HEK293T (cell line): ENCODE measurements at regions not wholly inside any gene's neighbourhood (a gene's known extent, or its start where the extent isn't known, plus 50 kb on each side); places are given as distances from the start of the nearest gene placed in this dataset.

Source experiments
- CTCF ChIA-PET: fragments of 350-600 bp; formaldehyde crosslinking; extraction: SDS; loops from one replicate; lab custom pipeline; 2021; ENCODE audit warnings: antibody characterized with exemption, inconsistent platforms; lab: Yijun Ruan, JAX
- POLR2A ChIA-PET: fragments of 350-600 bp; formaldehyde crosslinking; extraction: SDS; loops from one replicate; lab custom pipeline; 2020; ENCODE audit warnings: antibody characterized with exemption, inconsistent platforms; lab: Yijun Ruan, JAX
- DNase-seq: peaks from one replicate; pipeline ENCODE4 v3.0.0; 2012; ENCODE audit warnings: mixed read lengths; ENCODE audit errors: extremely low spot score
- ARNT ChIP-seq: fragments of 450-650 bp; IDR thresholded peaks from 2 replicates; pipeline ENCODE4 v1.6.1; 2017; ENCODE audit warnings: mild to moderate bottlenecking
- BHLHE40 ChIP-seq: fragments of 450-650 bp; IDR thresholded peaks from 2 replicates; pipeline ENCODE4 v1.6.1; 2016; ENCODE audit warnings: mild to moderate bottlenecking, moderate library complexity, borderline replicate concordance
- CTBP1 ChIP-seq: fragments of 450-650 bp; IDR thresholded peaks from 2 replicates; pipeline ENCODE4 v1.6.1; 2016; ENCODE audit warnings: borderline replicate concordance
- ELF4 ChIP-seq: fragments of 450-650 bp; IDR thresholded peaks from 2 replicates; pipeline ENCODE4 v1.6.1; 2017; ENCODE audit warnings: antibody characterized with exemption
- FOXA1 ChIP-seq: fragments of 450-650 bp; IDR thresholded peaks from 2 replicates; pipeline ENCODE4 v1.6.1; 2016; ENCODE audit warnings: mild to moderate bottlenecking
- FOXK2 ChIP-seq: fragments of 450-650 bp; IDR thresholded peaks from 2 replicates; pipeline ENCODE4 v1.6.1; 2016; ENCODE audit warnings: mild to moderate bottlenecking
- FOXM1 ChIP-seq: fragments of 450-650 bp; IDR thresholded peaks from 2 replicates; pipeline ENCODE4 v1.6.1; 2017; ENCODE audit warnings: mild to moderate bottlenecking, borderline replicate concordance
- HDGF ChIP-seq: fragments of 450-650 bp; IDR thresholded peaks from 2 replicates; pipeline ENCODE4 v1.6.1; 2017; ENCODE audit warnings: antibody characterized with exemption, borderline replicate concordance
- L3MBTL2 ChIP-seq: fragments of 450-650 bp; conservative IDR thresholded peaks from 2 replicates; pipeline ENCODE4 v1.6.1; 2016; ENCODE audit warnings: mild to moderate bottlenecking
- LEF1 ChIP-seq: fragments of 450-650 bp; IDR thresholded peaks from 2 replicates; pipeline ENCODE4 v1.6.1; 2017; ENCODE audit warnings: mild to moderate bottlenecking, borderline replicate concordance
- NFRKB ChIP-seq: fragments of 450-650 bp; IDR thresholded peaks from 2 replicates; pipeline ENCODE4 v1.6.1; 2016; ENCODE audit warnings: mild to moderate bottlenecking, moderate library complexity
- SP1 ChIP-seq: fragments of 450-650 bp; IDR thresholded peaks from 2 replicates; pipeline ENCODE4 v1.6.1; 2017
- SUZ12 ChIP-seq: fragments of 450-650 bp; IDR thresholded peaks from 2 replicates; pipeline ENCODE4 v1.6.1; 2016; ENCODE audit warnings: mild to moderate bottlenecking
- TARDBP ChIP-seq: fragments of 450-650 bp; IDR thresholded peaks from 2 replicates; pipeline ENCODE4 v1.6.1; 2016
- ZNF384 ChIP-seq: fragments of 450-650 bp; IDR thresholded peaks from 2 replicates; pipeline ENCODE4 v1.6.1; 2016
- TF ChIP-seq, protein P1 (sequence below): fragments of 450-650 bp; IDR thresholded peaks from 2 replicates; pipeline ENCODE4 v1.6.1; 2016

DNA sequence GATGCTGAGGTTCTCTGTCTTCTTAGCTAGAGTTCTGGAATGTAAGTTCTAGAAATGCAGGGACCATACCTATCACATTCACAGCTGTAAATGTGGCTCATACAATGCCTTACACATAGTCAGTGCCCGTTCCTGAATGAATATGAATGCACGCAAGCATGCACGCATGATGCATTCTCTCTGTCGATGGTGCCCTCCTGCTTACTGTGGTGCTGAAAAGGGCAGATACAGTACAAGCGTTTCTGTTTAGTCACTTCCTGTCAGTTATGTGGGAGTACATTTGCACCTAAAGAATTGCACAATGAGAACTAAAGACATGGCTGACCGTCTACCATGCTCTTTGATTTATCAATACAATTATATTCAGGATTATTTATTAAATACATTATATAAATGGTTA lies 152.2 kb upstream of the SOX4 start:
- TF ChIP-seq SP1, result no peak
- no peak for TF ChIP-seq CTBP1
- no peak for TF ChIP-seq ZNF384
- no peak for TF ChIP-seq FOXK2
- no peak for TF ChIP-seq ARNT
- TF ChIP-seq, protein P1, sequence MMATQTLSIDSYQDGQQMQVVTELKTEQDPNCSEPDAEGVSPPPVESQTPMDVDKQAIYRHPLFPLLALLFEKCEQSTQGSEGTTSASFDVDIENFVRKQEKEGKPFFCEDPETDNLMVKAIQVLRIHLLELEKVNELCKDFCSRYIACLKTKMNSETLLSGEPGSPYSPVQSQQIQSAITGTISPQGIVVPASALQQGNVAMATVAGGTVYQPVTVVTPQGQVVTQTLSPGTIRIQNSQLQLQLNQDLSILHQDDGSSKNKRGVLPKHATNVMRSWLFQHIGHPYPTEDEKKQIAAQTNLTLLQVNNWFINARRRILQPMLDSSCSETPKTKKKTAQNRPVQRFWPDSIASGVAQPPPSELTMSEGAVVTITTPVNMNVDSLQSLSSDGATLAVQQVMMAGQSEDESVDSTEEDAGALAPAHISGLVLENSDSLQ, result no peak
- TF ChIP-seq TARDBP, result no peak
- no peak for TF ChIP-seq LEF1
- no peak for TF ChIP-seq ELF4
- no peak for TF ChIP-seq FOXM1
- no peak for TF ChIP-seq L3MBTL2
- no peak for TF ChIP-seq SUZ12
- TF ChIP-seq NFRKB, result no peak
- no peak for TF ChIP-seq FOXA1
- TF ChIP-seq BHLHE40, result no peak
- TF ChIP-seq HDGF, result no peak
- POLR2A ChIA-PET, result no interaction called here
- CTCF ChIA-PET, result no interaction called here
- no peak for DNase-seq

DNA sequence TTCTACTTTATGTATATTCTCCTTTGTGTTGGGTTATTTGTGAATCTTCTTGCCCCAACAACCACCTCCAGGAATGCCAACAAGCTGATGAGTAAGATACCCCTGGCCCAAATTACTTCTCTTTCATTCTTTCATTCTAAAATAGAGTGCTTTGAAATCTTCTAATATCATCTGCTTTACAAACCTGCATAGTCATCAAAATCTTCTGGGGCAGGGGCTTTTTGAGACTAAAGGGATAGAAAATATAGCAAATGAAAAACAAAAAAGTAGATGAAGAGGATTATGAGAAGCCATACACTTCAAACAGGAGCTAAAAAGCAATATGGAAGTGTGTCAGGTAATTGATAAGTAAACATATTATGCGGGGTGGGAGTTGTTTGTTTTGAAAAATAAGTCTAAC lies 150.7 kb upstream of the SOX4 start:
- no peak for DNase-seq
- ChIA-PET CTCF (no interaction called here), POLR2A (no interaction called here)
- no peak for TF ChIP-seq FOXK2
- no peak for TF ChIP-seq ARNT
- TF ChIP-seq ELF4, result no peak
- no peak for TF ChIP-seq TARDBP
- TF ChIP-seq SUZ12, result no peak
- TF ChIP-seq ZNF384, result no peak
- no peak for TF ChIP-seq FOXM1
- TF ChIP-seq, protein P1, result no peak
- no peak for TF ChIP-seq SP1

DNA sequence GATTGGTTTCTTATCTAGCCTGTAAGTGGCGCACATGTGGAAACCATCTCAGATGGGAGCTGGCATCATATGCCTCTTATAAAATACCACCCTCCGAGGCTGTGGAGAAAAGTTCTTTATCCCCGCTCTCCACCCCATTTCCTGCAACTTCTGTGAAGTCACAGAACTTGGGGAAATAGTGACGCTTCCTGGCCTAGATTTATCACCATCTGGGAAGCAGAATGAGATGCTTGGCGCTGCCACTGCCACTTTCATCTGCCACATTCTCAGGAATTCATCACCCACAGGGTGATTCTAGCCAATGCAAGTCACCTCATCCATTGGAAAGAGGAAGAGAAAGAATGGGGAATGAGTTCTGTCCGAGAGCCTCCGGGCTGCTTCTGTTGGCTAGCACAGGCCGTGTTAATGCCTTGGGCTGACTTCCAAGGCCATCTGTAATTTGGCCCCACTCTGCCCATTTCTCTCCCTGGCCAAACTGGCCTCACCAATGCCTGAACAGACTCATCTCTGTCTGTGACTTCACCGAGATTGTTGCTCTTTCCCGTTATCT lies 148.8 kb upstream of the SOX4 start:
- ChIA-PET CTCF (no interaction called here), POLR2A (no interaction called here)
- TF ChIP-seq ELF4 (no peak), SP1 (no peak), FOXA1 (no peak), CTBP1 (no peak), SUZ12 (no peak), ARNT (no peak), BHLHE40 (no peak)
- TF ChIP-seq, protein P1, result no peak
- DNase-seq, result no peak

DNA sequence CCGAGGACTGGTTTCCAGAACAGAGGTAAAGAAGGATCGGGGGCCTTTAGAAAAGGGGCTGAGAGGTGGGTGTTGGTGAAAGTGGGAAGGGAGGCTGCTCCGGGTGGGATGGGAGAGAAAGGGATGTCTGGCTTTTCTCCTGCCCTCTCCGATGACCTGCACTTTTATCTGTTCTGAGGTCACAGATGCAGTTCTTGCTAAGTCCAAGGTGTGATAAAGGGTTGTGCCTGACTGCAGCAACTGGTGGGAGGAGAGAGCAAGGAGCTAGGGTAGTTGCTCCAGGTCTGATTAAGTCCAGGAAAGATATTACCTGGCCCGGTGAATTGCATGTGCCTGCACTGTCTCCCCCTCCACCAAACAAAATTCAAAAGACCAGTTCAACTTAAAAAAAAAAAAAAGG lies 145.6 kb upstream of the SOX4 start:
- no peak for TF ChIP-seq ZNF384
- CTCF ChIA-PET, result no interaction called here
- DNase-seq, result no peak
- POLR2A ChIA-PET, result no interaction called here

DNA sequence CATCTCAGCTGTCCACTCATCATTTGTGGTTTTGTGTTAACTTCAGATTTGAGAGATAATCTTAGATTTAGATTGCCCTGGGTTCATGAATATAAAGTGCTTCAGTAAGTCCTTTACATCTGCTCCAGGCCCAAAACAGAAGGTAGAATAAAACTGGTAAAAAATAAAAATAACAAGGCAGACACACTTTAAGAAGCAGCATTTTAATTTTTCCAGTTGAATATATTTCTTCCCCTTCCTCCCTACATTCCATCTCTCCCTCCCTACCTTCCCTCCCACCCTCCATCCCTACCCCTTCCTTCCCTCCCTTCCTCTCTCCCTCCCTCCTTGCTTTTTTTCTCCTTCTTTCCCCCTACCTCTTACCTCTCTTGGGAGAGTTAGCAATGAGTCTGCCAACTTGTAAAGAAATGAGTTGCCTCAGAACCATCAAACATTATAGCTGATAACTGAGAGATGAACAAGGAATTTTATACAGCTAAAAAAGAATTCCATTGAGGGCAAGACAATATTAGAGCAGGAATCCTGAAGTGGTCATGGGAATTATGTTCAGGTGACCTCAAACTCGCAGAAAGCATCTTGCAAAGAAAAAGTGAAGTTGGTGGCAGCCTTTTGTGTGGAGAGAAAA lies 145.0 kb upstream of the SOX4 start:
- no peak for DNase-seq
- CTCF ChIA-PET, result no interaction called here
- POLR2A ChIA-PET, result no interaction called here
- TF ChIP-seq FOXK2 (no peak), NFRKB (no peak), HDGF (no peak), FOXA1 (no peak), TARDBP (no peak), ARNT (no peak), CTBP1 (no peak), SP1 (no peak)
- TF ChIP-seq, protein P1, result no peak

DNA sequence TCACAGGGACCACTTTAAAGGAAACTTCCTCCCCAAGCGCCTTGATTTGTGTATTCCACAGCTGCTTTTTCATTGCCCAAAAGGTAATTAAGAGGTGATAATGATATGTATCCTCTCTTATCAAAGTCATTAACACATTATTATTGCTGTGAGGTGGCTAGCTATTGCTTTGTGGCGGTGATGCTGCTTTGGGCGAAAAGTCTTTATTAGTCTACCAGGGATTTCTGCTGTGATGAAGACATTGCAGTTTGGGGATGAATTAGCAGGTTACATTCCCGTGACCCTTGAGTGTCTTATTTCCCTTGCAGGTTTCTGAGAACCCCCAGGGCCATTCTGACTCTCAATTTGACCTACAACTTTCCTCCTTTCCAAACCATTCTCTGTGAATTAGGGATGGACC lies 143.4 kb upstream of the SOX4 start:
- no peak for DNase-seq
- CTCF ChIA-PET, result no interaction called here
- POLR2A ChIA-PET, result no interaction called here
- no peak for TF ChIP-seq TARDBP
- no peak for TF ChIP-seq ELF4
- TF ChIP-seq FOXM1, result no peak
- TF ChIP-seq SUZ12, result no peak
- TF ChIP-seq ZNF384, result no peak
- no peak for TF ChIP-seq ARNT
- TF ChIP-seq FOXK2, result no peak

DNA sequence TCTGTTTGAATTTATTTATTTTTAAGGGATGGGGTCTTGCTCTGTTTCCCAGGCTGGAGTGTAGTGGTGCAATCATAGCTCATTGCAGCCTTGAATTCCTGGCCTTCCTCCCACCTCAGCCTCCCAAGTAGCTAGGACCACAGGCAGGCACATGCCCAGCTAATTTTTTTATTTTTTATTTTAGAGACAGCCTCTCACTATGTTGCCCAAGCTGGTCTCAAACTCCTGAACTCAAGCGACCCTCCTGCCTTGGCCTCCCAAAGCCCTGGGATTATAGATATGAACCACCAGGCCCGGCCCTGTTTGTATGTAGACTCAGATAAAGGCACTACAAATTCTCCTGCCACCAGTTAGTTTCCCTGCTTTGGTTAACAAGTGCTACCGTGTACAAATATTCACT lies 142.9 kb upstream of the SOX4 start:
- ChIA-PET CTCF (no interaction called here), POLR2A (no interaction called here)
- DNase-seq, result no peak
- TF ChIP-seq FOXK2 (no peak), TARDBP (no peak), HDGF (no peak), LEF1 (no peak), FOXM1 (no peak), BHLHE40 (no peak), ARNT (no peak), ELF4 (no peak), L3MBTL2 (no peak), ZNF384 (no peak)
- TF ChIP-seq, protein P1, result no peak
